ENCODE measurements at regions not wholly inside any gene's neighbourhood (a gene's known extent, or its start where the extent isn't known, plus 50 kb on each side); places are given as distances from the start of the nearest gene placed in this dataset.
"Not testable (repeated sequence)": the region's sequence is repeated elsewhere in the genome, so short reads cannot be mapped to it uniquely, and the experiment has no call there.

- DNase-seq, result no peak
Observed at GRCh38 chr17:83192161-83192788, 112.9 kb downstream of the METRNL start.

- DNase-seq, result not testable (repeated sequence)
Observed at GRCh38 chr17:83192789-83193335, 113.5 kb downstream of the METRNL start.

GRCh38 chr17:83193336-83194185 lies 114.2 kb downstream of the METRNL start:
- peak in 1 of 2 experiments; percentile 40 for DNase-seq

DNA sequence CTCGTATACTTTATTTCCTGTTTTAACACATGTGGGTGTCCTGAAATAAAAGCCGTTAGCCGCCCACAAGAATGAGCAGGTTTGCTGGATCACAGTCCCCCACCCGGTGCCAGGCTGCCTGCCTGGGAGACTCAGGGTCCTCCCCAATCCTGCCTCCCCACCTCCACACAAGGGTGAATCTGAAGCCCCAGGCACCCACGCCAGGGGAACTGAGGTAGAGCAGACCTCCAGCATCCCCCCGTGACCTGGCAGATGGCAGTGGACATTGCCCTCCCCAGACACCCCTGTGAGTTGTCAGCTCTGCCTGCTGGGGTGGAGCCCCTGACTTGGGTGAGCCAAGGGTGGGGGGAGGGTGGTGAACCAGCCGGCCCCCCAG lies 114.8 kb downstream of the METRNL start:
- DNase-seq, result no peak

GRCh38 chr17:83194761-83195329 lies 115.4 kb downstream of the METRNL start:
- DNase-seq, result no peak

GRCh38 chr17:83195330-83196023 lies 116.1 kb downstream of the METRNL start:
- DNase-seq, result no peak

- DNase-seq, result no peak
Observed at GRCh38 chr17:83196024-83196365, 116.6 kb downstream of the METRNL start.

GRCh38 chr17:83196366-83196765 lies 117.0 kb downstream of the METRNL start:
- DNase-seq, result no peak

- DNase-seq, result no peak
Observed at GRCh38 chr17:83196973-83197880, 117.8 kb downstream of the METRNL start.

DNA sequence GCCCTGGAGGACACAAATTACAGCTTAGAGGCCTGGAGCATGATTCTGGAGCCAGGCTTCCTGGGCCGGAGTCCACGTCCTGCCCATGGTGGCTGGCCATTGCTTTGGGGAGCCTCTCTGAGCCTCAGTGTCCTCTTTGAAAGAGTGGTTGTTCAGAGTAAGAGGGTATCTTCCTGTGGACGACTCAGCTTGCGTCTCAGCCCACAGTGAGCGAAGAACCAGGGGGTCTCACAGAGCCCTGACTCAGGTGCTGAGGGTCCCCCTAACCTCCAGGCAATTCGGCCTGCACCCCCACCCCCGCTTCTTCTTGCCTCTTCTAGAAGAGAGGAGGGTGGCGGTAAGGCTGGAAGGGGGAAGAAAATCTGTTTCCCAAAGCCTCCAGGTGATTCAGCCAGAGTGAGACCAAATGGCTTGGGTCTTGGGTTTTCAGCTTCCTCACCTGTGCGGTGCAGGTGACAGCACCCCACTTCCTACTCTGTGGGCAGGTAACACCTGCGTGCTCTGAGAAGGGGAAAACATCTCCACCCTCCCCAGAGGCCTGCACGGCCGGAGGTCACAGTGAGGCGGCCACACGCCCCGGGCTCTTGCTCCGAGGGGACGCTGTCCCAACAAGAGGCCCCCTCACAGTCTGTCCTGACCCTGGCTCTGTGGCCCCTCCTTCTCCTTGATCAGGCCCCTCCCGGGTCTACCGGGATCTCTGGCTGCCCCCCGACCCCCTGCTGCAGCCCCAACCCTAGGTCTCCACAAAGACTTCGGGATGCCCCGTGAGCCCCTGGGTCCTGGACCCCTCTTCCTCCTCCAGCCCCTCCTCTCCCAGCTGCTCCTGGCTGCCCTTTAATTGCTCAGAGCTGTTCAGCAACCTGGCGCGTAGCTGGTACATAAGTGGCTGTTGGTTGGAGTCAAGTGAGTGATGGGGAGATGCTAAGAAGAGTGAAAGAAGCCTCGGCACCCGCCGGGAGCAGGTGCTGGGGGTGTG lies 119.2 kb downstream of the METRNL start:
- DNase-seq, result no peak

- DNase-seq, result peak; percentile 35 to 45
Observed at GRCh38 chr17:83199500-83200201, 120.2 kb downstream of the METRNL start.

- no peak for DNase-seq
Observed at GRCh38 chr17:83200231-83200699, 120.9 kb downstream of the METRNL start.

DNA sequence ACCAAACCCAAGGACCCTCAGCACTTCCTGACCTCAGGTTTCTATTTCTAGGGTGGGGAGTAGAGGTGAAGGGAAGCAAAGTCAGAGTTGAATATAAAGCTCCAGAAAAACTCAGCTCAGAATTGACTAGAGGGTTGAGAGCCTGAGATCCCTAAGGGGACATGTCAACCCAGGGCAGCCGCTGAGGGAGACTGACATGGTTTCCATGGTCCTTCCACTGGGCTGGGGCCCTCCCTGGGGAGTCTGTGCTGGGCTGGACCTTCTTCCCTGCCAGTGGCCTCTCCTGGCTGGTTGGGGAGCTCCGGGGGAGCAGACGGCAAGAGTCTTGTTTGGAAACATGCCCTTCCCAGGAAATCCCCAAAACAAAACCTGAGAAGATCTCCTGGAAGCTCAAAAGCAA lies 121.3 kb downstream of the METRNL start:
- DNase-seq, result no peak

DNA sequence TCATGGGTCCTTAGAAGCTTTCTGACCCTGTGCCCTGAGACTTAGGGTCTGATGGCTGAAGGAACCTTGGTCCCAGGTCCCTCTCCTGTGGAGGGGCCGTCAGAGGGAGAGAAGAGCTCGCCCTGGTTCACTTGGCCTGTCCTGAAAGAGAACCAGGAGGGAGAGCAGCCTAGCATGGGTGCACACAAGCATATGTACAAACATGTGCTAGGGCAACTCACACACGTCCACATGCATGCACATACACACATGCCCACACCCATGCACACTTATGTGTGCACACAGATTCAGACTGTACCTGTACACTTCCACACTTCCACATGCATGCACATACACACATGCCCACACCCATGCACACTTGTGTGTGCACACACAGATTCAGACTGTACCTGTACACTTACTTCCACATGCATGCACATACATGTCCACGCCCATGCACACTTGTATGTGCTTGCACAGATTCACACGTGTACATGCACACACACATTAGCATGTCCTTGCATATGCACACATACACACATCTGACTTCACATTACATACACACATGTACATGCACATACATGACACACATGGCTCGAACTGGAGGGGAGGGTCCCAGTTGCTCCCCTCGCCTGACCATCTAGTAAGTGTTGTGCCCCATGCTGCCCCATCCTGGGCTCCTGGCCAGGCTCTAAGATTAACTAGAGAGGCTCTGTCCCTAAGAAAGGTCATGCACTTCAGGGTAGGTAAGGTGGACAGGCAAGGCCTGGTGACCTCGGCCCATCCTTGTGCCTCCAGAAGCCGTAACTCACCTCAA lies 122.0 kb downstream of the METRNL start:
- DNase-seq, result no peak

GRCh38 chr17:83202002-83203000 lies 122.9 kb downstream of the METRNL start:
- no peak for DNase-seq

GRCh38 chr17:83203073-83203471 lies 123.7 kb downstream of the METRNL start:
- DNase-seq, result no peak

DNA sequence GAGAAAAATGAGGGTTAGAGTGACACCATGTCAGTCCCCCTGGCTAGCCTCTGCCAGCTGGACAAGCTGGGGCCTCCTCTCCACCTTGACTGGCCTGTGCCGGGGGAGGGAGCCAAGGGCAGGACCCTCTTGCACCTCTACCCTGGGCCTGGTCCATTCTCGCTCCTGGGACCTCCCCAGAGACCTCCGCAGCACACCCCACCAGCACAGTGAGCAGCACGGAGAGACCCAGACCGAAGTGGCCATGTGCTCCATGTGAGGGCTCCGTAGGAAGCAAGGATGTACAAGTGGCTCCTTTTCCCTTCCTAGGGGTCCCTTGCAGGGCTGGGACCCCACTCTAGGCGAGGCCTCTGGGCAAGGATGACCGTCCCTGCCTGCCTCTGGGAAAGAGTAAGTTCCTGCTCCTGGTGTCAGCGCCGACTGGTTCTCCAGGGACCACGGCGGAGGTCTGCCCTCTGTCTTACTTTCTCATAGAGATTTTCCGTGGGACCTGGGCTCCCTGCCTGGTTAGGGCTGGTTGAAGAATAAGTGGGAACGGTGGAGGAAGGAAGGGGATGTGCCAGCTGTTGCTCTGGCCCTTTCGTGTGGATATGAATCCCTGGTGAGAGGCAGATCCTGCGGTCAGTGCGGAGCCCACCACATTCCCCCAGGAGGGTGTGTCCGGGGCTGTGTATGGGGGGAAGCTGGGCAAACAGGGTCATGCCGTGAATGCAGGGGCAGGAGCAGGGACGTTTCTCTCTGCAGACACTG lies 124.2 kb downstream of the METRNL start:
- DNase-seq, result no peak

Measured in stimulated activated CD4-positive, alpha-beta T cell treated with anti-CD3 and anti-CD28 coated beads, Interleukin-4, amount 100 ng/mL, for 4 hours (primary cell).